ENCODE measurements at regions not wholly inside any gene's neighbourhood (a gene's known extent, or its start where the extent isn't known, plus 50 kb on each side); places are given as distances from the start of the nearest gene placed in this dataset.

DNA sequence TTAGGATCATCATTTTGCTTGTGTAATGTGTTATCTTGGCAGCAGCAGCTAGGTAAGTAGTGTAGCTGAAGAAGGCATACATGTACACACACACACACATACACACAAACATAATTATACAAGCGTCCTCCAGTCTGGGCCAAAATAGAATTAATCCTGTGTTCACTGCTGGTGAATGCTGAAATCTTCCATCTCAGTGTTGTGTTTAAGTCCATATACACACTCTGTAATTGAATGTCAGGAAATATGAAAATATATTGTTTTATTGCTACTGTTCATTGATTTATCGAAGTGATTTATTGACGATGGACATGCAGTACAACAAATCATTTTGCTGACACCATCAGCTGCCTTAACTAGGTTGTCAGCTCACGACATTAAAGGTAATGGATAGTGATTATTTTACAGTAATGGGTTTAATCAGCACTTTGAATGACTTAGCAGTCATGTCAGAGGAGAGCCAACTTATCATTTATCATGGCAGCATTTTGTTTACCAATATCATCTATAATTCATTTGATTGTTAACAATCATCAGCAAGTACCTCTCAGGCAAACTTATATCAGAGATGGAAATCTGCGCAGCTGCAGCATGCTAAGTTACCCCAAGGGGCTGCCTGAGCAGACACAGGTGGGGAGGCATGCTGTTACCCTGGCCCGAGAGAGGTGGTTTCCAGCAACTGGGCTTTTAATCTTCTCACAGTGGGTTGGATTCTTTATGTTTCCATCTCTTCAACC, 83.7 kb upstream of the FSHR start:
- H3K4me3 ChIP-seq (ENCODE audit: low read depth, low read length), result no peak overlapping the region
- no peak for DNase-seq (ENCODE audit: low read depth)
- TF ChIP-seq, protein P1, sequence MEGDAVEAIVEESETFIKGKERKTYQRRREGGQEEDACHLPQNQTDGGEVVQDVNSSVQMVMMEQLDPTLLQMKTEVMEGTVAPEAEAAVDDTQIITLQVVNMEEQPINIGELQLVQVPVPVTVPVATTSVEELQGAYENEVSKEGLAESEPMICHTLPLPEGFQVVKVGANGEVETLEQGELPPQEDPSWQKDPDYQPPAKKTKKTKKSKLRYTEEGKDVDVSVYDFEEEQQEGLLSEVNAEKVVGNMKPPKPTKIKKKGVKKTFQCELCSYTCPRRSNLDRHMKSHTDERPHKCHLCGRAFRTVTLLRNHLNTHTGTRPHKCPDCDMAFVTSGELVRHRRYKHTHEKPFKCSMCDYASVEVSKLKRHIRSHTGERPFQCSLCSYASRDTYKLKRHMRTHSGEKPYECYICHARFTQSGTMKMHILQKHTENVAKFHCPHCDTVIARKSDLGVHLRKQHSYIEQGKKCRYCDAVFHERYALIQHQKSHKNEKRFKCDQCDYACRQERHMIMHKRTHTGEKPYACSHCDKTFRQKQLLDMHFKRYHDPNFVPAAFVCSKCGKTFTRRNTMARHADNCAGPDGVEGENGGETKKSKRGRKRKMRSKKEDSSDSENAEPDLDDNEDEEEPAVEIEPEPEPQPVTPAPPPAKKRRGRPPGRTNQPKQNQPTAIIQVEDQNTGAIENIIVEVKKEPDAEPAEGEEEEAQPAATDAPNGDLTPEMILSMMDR (conservative IDR thresholded peaks at IDR 0.05; ENCODE audit: low read depth, low read length), result no peak

DNA sequence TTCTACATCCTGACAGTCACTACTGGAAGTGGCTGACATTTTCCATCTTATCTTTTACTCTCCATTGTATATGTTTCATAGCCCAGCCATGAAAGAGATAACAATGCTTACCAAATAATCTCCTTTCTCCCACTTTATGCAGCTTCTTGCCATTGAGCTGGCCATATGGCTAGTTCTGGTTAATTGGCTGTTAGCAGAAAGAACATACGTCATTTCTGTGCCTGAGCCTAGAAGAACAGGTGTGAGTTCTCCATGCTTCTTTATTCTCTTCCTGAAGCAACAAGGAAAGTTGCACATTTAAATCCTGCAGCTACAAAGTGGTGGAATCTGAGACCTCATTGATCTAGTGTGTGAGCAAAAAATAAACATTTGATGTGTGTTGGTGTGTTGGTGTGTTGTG, 82.0 kb upstream of the FSHR start:
- no peak overlapping the region for H3K4me3 ChIP-seq (ENCODE audit: low read depth, low read length)
- DNase-seq (ENCODE audit: low read depth), result no peak
- TF ChIP-seq, protein P1 (conservative IDR thresholded peaks at IDR 0.05; ENCODE audit: low read depth, low read length), result no peak

DNA sequence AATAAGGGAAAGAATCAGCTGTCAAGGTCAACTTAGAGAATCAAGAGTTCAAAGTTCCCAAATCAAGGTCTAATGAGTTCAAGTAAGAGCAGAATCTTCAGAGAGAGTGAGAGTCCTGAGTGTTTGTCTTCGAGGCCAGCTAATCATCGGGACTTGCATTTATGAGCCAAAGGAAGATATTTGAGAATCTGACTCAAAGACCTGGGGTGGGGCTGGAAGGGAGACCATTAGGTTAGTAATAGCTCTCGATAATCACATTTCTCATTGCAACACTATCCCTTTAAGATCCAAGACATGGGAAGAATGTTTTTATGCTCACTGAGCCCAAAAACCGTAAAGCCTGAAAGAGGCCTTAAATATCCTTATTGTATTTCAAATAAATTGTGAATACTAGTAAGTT, 72.0 kb upstream of the FSHR start:
- no peak for DNase-seq (ENCODE audit: low read depth)
- TF ChIP-seq, protein P1 (conservative IDR thresholded peaks at IDR 0.05; ENCODE audit: low read depth, low read length), result no peak
- H3K4me3 ChIP-seq (ENCODE audit: low read depth, low read length), result no peak overlapping the region

DNA sequence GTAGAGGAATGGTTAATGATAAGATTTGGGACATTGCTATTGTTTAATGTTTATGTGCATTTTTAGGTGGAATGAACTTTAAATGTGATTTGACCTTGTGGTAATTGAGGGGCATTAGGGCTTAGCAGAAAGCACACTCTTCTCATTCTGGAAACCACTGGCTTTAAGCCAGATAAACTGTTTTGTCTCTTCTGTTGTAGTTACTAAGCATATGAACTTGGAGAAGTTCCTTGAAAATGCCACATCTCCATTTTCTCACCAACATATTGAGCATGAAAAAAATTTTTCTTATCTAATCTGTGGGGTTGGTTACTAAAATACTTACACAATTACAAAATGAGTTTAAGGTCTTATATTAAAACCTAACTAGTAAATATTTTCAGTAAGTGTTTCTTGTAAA, 70.8 kb upstream of the FSHR start:
- TF ChIP-seq, protein P1 (conservative IDR thresholded peaks at IDR 0.05; ENCODE audit: low read depth, low read length), result no peak
- H3K4me3 ChIP-seq (ENCODE audit: low read depth, low read length), result no peak overlapping the region
- DNase-seq (ENCODE audit: low read depth), result no peak

DNA sequence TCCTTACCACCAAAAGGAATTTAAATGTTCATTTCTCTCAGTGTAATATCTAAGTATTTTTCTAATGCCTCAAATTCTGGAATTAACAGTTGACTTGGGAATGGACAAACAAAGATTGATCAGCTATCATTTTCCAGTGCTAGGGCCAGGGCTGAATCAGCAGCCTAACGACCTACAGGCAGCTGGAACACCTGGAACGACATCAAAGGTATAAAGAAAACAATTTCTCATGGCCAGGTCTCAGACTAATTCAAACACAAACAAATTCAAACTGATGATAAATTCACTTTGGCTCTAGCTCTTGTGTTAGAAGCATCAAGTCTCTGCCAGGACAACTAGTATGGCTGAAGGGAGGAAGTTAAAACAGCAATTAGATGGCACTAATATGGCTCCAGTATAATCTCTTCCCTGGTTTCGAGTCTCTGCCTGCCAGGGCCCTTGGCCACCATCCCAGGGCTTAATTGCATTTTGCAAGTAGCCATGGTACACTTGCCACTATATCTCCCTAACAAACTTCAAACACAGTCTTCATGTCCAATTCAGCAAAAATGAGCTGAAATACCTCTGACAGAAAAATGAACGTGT, 70.2 kb upstream of the FSHR start:
- no peak for DNase-seq (ENCODE audit: low read depth)
- TF ChIP-seq, protein P1 (conservative IDR thresholded peaks at IDR 0.05; ENCODE audit: low read depth, low read length), result no peak
- no peak overlapping the region for H3K4me3 ChIP-seq (ENCODE audit: low read depth, low read length)

DNA sequence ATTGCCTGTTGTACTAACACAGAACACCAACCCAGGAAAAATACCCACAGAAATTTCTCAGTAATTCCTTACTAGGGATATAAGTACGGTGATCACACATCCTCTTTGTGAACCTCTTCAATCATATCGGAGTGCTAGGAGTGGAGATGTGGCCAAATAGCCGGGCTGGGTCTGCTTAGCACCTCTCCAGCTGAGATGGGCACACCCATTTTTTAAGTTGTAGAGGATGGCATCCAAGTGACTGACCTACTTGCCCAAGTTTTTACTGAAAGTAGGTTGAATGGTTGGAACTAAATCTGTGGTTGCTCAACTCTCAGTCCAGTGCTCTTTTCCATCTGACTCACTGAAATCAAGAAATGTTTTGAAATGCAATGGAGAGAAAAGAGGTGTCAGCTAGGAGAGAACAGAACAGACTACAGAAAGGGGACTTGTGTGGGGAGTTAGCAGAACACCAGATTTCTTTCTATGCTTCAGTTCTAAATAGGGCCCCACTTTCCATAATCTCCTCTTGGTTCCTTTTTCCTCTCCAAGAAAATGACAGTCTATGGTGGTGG, 68.7 kb upstream of the FSHR start:
- TF ChIP-seq, protein P1 (conservative IDR thresholded peaks at IDR 0.05; ENCODE audit: low read depth, low read length), result no peak
- DNase-seq (ENCODE audit: low read depth), result no peak
- no peak overlapping the region for H3K4me3 ChIP-seq (ENCODE audit: low read depth, low read length)

Data from epithelial cell of proximal tubule (primary cell).